ENCODE measurements at regions not wholly inside any gene's neighbourhood (a gene's known extent, or its start where the extent isn't known, plus 50 kb on each side); places are given as distances from the start of the nearest gene placed in this dataset.
"Not testable (repeated sequence)": the region's sequence is repeated elsewhere in the genome, so short reads cannot be mapped to it uniquely, and the experiment has no call there.

DNA sequence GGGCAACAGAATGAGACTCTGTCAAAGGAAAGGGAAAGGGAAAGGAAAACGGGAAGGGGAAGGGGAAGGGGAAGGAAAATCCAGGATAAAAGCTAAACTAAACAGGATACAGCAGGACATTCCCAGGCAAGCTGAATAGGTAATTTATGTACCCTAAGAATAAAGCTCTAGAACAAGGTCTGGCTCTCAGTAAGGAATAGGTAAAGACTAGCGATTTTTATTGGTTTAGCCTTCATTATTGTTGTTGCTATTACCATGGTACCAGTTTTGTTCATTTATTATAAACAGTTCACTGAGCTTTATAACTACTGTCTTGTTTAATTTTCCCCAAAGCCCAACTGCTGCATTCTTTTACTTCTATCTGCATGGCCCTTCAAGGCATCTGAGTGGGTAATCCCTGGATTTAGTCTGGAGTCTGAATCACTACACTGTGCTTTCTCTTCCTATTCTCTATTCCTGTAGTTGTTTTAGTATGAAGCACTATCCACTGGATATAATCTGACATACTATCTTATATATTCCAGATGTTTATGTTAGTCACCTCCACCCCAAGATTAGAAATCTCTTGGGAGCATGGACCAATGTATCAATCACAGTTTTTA lies 127.1 kb upstream of the TANK start:
- DNase-seq = no peak

DNA sequence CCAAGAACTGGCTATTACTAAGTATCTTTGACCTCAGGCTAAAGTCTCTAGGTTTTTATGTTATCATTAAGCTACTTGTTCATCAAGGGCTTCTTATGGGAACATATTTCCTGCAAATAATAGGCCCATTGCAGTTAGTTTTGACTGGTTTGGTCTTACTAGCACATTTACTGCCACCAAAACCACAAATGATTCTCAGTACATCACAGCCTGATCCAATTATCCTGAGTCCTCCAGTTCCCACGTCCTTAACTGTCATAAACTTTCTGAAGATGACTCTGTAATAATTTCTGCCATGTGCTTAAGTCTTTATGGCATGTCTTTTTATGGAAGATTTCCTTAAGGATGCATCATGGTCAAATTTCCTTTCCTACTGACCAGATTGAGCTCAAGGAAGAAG lies 123.3 kb upstream of the TANK start:
- no peak for DNase-seq

DNA sequence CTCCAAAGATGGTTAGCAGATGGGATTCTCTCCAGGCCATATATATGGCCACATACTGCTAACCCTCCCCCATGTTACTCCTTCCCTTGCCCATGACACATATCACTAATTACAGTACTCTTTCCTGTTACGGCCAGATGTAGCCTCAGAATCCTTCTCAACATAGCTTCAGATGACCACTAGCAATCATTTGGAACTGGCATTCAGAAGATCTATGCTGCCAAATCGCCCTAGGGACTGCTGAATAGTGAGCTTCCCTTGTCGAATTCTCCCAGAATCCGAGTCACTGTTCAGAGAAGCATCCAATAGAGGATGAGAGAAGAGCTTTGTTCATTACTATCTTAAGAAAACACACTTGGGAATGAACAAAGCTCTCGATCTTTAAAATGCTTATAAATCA lies 121.2 kb upstream of the TANK start:
- no peak for DNase-seq

DNA sequence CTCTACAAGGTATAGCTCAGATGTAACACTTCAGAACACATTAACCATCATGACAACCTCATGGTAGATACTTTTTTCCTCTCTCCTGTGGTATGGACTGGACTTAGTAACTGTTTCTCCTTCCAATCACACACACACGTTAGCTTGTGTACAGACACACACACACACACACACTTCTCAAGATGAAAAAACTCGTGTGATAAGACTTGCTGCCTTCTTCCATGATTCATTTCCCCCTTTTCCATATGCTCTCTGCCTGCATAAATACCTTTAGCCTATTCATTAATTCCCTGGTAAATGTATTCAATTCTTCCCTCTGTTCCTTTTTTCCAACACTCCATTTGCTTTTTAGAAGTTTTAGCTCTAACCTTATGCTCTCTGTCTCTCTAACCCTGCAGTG lies 118.9 kb upstream of the TANK start:
- DNase-seq = no peak

DNA sequence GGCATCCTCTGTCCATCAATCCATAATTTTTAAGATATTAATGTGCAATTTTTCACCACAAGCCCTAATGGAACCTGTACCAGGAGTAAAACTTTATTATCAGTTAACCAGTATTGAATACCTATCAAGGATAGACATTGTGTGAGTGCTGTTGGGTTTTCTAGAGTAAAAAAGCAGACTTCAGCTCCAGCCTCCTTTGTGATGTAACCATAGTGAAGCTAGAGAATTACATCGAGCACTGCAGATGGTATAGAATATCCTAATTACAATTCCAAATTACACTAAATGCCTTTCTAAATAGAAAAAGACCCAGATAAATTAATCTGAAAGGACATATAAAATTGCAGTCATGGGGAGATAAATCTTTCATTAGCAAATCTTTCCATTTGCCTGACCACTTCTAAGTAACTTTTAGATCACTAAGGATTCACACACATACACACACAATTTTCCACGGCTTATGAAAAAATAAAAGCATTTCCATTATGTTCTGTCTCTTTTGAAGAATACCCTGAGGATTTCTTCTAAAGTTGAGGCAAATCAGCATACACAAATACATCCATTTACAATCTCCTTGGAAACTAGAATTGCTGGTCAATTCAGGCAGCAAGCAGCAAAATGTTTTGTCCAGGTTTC lies 117.1 kb upstream of the TANK start:
- no peak for DNase-seq

DNA sequence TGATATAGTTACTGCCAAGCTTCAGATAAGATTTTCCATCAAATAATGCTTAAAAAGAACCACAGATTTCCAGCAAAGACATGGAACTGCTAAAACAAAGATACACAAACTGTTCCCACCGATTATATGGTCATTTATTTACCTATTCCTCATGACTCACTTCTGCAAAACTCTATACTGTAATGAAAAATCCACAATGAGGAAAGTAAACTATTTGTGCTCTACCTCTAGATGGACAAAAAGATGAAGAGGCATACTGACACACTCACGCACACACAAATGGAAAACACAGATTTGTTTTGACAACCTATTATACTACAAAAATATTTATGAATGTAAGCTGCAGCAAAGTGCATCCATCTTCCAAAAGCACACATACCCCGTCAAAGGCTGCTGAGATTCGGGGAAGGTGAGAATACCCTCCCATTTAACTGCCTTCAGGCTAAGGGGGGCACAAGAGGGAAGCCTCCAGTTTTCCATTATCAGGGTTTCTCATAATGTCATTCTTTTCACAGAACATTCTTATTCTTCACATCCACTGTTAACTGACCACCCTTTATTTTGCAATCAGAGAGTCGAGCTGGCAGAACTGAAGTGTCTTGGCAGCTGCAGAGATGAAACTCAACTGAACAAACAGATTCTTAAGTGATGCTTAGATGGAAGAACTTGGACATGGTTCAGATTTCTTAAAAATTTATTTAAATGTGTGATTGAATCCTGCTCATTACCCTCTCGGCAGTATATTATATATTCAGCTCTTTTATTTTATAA lies 115.9 kb upstream of the TANK start:
- DNase-seq = no peak

DNA sequence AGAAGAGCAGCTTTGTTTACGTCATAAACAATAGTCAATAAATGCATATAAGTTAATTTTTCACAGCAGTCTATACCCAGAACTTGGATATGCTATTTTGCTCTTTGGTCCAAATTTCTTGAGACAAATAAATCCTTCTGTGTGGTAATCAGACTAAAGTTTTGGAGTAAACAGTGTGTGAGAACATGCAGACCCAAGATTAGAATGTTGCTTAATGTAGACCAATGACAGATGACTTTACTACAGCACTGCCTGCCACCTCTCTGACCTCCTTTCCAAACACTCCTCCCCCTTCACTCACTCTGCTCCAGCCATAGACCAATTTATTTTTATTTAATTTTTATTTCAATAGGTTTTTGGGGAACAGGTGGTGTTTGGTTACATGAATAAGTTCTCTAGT lies 115.3 kb upstream of the TANK start:
- no peak for DNase-seq

DNA sequence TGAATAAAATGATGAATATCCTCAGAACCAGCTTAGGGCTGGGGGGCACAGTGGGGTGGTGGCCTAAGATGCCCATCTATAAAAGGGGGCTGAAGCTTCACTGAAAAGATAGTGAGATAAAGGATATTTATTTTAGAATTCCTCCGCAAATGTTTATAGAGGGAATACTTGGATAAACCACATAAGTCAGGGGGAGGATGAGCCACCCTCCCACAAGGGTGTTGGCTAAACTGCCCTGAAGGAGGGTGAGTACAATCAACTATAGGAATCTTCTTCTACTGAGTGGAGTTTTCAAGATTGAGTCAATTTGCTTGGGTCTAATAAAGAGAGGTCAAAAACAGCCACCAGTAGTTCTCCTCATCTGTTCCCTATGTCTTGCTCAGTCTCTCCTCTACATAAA lies 114.5 kb upstream of the TANK start:
- DNase-seq = no peak

DNA sequence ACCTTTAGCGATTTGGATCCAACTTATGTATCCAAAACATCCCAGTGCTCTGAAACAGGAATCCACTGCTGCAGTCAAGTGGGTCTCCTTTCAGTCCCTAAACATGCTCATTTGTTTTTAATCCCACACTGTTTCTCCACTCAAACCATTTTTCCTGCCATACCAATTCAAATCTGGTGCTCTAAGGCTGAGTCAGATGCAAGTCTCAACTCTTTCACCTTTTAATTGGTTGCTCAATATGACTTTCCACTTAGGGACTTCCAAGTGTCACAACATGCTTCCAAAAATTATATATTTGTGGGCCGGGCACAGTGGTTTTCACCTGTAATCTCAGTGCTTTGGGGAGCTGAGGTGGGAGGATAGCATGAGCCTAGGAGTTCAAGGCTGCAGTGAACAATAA lies 113.4 kb upstream of the TANK start:
- no peak for DNase-seq

DNA sequence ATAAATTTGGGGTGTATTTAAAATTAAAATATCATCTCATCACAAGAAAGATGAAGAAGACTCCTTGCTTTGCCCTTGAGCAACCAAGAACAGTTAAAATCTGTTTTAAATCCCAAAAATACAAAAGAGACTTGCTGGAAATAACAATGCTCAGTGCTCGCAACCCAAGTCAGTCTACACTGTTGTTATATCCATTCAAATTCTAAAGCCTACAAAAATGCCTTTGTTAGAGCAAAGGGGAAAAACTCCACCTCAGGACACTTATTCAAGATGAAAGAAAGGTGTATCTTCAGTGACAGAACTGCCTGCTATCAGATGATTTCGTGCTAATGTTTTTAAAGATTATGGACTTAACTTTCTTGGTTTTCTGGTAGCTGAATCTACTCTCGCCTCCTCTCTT lies 111.9 kb upstream of the TANK start:
- DNase-seq = no peak

DNA sequence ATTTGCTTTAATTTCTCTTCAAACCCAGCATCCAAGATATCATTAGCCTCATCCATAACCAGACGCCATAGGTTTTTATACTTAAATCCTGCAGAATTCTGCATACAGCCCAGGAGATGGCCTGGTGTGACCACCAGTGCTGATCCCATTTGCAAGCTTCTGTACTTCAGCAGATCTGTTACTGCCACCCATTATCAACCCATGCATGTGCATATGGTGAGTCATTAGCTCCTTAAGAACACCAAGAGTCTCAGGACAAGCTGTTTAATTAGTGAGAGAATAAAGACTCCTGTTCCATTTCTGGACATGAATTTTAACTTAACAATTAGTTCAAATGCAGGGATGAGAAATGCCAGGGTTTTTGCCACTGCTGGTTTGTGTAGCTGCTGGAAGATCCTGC lies 110.7 kb upstream of the TANK start:
- no peak for DNase-seq

DNA sequence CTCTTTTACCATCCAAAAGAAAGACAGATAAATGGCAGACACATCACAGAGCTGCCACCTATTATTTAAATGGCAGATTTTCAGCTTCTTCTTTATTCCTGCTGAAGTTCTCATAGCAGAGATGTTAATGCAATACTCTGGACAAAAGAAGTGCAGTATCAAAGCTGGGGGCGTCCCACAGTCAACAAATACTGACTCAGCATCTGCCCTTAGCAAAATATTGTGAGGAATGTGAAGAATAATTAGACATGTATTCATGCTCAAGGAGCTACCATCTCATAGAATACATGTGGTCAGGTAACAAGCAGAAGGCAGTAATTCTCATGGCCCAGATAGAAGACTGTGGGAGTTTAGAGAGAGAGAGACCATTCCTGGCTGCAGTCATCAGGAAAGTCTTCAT lies 108.0 kb upstream of the TANK start:
- no peak for DNase-seq

DNA sequence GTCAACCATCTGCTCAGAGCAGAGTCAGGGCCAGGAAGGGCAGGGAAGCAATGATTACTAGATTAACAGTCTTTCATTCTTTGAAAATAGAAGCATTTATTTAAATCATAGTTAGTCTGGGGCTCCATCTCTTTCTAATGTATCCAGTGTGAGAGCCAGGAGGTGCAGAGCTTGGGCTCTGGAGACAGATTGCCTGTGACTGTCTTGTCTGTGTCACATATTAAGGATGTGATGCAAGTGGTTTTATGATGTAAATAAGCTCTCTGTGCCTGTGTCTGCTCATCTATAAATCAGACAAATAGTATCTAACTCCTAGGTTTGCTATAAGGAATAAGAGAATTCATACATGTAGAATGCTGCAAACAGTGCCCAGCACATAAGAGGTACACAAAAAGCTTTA lies 104.9 kb upstream of the TANK start:
- no peak for DNase-seq

DNA sequence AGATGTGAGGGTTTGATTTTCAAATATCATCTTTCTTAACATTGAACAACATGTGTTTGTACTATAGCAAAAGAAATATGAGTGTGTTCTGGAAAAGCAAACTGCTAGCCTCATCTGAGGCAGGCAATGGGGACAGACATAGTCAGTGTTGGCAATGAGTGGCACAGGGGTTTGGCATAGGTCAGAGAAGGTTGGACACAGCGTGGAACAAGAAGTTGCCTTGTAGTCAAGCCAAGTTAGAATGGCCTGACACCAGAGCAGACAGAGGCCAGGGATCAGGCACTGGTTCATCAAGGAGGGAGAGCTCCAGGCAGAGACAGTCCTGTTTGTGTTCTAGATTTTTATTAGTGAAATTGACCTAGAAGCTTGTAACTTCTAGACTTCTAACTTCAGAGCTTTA lies 100.8 kb upstream of the TANK start:
- DNase-seq = no peak

DNA sequence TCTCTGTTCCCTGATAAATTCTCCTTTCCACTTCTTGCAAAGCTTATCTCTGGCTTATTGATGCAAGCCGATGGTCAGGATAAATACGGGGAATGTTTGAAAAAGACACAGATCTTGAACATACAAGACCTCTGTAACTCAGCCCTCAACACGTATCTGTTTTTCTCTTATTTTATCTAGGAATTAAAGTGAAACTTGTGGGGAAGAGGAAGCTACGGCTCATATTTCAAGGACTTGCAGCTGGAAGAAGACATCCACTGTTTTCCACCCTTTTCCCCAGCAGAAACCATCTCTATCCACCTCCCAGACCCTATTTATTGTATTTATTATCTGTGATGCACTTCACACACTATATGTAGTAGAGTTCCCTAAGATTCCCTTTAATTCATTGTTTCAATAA lies 98.4 kb upstream of the TANK start:
- no peak for DNase-seq

DNA sequence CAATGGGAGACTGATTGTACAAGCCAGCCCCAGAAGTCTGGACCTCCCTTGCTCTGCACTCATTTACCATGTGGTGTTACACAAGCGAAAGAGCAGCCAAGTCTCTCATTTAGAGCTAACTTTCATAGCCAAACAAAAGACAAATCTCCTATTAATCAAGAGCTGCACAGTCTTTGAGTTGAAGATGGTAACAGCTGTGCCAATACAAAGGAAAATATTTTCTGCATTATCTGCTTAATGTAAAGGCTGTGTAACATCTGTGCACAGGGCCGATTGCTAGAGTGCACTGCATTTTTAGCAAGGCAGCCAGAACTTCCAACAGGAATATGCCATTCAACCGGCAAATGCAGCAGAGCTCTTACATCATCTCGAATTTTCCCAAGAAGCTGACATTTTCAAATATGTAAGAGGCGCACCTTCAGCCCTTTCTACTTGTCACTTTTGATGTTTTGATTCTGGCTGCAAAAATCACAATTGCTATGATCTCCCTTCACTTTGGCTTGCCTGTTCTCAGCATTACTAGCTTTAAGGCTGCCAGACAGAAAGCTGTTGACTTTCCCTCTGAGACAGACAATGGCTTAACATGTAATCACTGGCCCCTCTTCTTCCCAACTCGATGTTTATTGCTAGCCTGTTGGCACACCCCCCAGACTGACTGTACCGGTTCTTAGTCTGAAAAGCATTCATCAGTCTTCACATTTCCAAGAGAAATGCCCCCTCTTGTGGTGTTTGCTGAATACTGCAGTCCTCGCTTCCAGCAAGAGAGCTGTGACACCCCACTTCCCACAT lies 96.9 kb upstream of the TANK start:
- peak; percentile 35 for DNase-seq

DNA sequence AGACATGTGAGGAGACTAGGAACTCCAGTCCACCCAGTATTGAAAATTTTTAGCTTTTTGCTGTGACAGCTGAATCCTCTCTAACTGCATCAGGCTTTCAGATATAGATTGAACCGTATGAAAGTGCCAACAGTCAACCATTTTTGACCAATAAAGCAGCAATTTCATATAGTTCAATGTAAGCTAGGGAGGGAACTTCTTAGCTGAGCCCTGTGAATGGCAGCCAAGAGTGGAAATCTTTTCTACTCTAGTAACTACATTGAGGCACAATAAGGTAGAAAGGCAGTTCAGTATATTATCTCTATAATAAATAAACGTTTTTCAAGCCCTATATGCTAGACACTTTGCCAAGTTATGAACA lies 96.3 kb upstream of the TANK start:
- DNase-seq = no peak

DNA sequence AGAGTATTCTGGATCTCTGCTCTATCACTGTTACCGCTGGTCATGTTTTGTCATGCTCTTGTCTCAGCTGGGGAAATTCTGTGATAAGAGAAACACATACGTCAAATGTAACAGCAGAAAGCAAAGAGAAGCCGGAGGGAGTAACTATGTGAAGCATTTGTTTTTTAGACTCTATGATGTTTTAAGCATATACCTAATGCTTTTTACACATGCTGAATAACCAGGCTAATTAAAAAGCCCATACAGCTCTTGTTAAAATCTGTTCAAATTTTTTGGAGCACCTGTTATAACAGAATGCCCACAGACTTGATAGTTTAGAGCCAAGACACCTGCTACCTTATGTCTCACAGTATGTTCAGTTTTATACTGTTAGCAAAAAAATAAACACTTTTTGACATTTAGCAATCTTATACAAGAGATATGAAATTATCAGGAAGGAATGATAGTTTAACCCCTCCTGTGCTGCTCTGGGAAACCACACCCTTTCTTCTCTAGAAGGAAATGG lies 92.3 kb upstream of the TANK start:
- DNase-seq = no peak

DNA sequence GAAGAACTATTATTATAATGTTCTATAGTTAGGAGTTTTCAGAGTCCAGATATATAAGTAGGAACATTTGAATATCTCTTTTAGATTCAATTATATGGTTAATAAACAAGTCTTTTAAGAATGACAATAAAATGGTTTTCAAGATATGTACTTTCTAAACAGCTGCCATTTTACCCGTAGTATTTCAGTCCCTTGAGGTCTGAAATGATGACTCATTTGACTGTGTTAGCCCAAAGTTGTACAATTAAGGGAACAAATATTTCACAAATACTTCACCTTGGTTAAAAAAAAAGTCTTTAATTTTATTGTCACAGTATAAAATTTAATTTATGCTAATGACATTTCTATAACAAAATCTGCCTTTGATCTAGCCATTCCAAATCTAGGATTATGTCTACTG lies 91.6 kb upstream of the TANK start:
- no peak for DNase-seq

DNA sequence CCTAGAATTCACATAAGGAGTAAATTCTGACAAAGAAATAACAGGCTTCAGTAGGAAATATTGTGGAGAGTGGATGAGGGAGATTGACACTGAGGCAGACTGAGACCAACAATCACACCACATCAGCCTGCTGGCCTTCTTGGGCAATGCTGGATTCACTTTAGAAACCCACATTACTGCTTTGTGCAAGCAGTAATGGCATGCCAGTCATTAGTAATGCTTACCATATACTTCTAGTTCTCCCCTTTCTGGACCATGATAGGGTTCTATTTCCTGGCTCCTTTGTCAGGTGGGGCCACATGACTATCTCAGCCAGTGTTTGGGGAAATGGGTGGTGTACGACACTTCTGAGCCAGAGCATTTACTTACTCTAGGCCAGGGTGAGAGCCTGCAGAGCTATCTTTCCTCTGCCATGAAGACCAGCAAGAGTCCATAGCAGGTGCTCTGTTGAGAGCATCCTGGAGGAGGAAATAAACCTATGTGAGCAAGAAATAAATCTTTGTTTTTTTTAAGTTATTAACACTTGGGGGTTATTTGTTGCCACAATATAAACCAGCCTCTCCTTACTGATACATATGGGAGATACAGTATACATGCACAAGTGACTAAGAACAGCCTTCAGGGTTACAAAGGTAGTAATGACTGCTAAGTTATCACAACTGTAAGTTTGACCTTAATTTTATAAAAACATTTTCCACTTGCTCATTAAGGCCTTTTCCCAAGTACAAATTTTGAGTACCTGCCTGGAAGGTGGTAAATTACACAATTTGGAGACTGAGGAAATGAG lies 89.3 kb upstream of the TANK start:
- no peak for DNase-seq

DNA sequence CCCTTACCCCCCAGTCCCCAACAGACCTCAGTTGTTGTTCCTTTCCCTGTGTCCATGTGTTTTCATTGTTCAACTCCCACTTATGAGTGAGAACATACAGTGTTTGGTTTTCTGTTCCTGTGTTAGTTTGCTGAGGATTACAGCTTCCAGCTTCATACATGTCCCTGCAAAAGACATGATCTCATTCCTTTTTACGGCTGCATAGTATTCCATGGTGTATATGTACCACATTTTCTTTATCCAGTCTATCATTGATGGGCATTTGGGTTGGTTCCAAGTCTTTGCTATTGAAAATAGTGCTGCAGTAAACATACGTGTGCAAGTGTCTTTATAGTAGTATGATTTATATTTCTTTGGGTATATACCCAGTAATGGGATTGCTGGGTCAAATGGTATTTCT lies 87.8 kb upstream of the TANK start:
- DNase-seq = not testable (repeated sequence)

DNA sequence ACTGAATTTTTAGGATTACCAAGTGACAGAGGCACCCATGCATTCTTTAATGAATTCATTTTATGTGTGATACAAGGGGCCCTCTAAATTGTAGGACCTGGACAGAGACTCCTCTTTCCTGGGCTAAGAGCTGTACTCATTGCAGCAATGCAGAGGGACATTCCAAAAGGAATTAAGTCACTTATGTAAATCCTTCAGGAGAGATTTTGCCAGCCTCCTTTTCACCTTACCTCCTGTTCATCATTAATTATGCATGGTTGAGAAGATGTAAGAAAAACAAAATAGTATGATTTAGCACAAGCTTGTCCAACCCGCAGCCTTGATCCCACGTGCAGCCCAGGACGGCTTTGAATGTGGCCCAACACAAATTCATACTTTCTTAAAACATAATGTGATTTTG lies 84.5 kb upstream of the TANK start:
- DNase-seq = no peak

DNA sequence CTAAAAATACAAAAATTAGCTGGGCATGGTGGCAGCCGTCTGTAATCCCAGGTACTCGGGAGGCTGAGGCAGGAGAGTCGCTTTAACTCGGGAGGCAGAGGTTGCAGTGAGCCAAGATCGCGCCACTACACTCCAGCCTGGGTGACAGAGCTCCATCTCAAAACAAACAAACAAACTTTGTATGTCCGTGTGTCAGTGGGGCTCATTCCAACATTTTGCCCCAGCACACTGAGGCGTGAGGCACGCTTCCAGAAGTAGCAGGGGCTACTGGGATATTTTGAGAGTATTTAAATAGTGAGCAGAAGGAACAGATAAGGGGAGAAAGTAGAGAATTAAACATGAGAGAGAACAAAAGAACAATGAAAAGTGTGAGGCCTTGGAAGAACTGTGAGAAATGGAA lies 83.3 kb upstream of the TANK start:
- no peak for DNase-seq

Data from activated CD4-positive, alpha-beta T cell treated with anti-CD3 and anti-CD28 coated beads for 1 hour (primary cell).